ENCODE measurements at regions not wholly inside any gene's neighbourhood (a gene's known extent, or its start where the extent isn't known, plus 50 kb on each side); places are given as distances from the start of the nearest gene placed in this dataset.

GRCh38 chr5:160479220-160479619 is 57.6 kb downstream of the PTTG1 start:
- no peaks in the 10 kb centered on the region for H3K9me3 Mint-ChIP-seq
- H3K4me1 Mint-ChIP-seq = peaks cover 64% of the 10 kb centered on the region
- no peak for DNase-seq
- H3K27ac Mint-ChIP-seq = peak overlapping the region; percentile 72
- intact Hi-C loops (cut with micrococcal nuclease) = no loop called here
- H3K4me3 Mint-ChIP-seq = peak overlapping the region; percentile 48
- no peaks in the 10 kb centered on the region for H3K27me3 Mint-ChIP-seq
- H3K36me3 Mint-ChIP-seq (ENCODE audit: low read depth) = peaks cover 77% of the 10 kb centered on the region

GRCh38 chr5:160479926-160480325 is 58.3 kb downstream of the PTTG1 start:
- peaks cover 79% of the 10 kb centered on the region for H3K36me3 Mint-ChIP-seq (ENCODE audit: low read depth)
- peak overlapping the region; percentile 48 for H3K4me3 Mint-ChIP-seq

GRCh38 chr5:160480652-160481051 is 59.0 kb downstream of the PTTG1 start:
- peak overlapping the region; percentile 45 for H3K27ac Mint-ChIP-seq

More at GRCh38 chr5:160479926-160480325, 58.3 kb downstream of the PTTG1 start:
- peaks cover 65% of the 10 kb centered on the region for H3K4me1 Mint-ChIP-seq
- intact Hi-C loops (cut with micrococcal nuclease) = no loop called here
- peak overlapping the region; percentile 78 for H3K27ac Mint-ChIP-seq
- no peak for DNase-seq
- no peaks in the 10 kb centered on the region for H3K27me3 Mint-ChIP-seq
- H3K9me3 Mint-ChIP-seq = no peaks in the 10 kb centered on the region

GRCh38 chr5:160484678-160485077 is 63.0 kb downstream of the PTTG1 start:
- Mint-ChIP-seq H3K4me1 (peaks cover 43% of the 10 kb centered on the region), H3K4me3 (no peak overlapping the region), H3K27ac (peak overlapping the region; percentile 72), H3K27me3 (no peaks in the 10 kb centered on the region), H3K9me3 (no peaks in the 10 kb centered on the region), H3K36me3 (ENCODE audit: low read depth) (peaks cover 83% of the 10 kb centered on the region)
- intact Hi-C loops (cut with micrococcal nuclease) = no loop called here
- no peak for DNase-seq

More at GRCh38 chr5:160480652-160481051, 59.0 kb downstream of the PTTG1 start:
- Mint-ChIP-seq H3K27me3 (no peaks in the 10 kb centered on the region), H3K36me3 (ENCODE audit: low read depth) (peaks cover 81% of the 10 kb centered on the region), H3K9me3 (no peaks in the 10 kb centered on the region), H3K4me3 (no peak overlapping the region), H3K4me1 (peaks cover 61% of the 10 kb centered on the region)
- intact Hi-C loops (cut with micrococcal nuclease) = no loop called here
- no peak for DNase-seq

GRCh38 chr5:160485364-160485969 is 63.8 kb downstream of the PTTG1 start:
- DNase-seq = no peak
- Mint-ChIP-seq H3K27ac (peak overlapping the region; percentile 72), H3K9me3 (no peaks in the 10 kb centered on the region), H3K27me3 (no peaks in the 10 kb centered on the region), H3K4me1 (peaks cover 36% of the 10 kb centered on the region), H3K36me3 (ENCODE audit: low read depth) (peaks cover 75% of the 10 kb centered on the region), H3K4me3 (no peak overlapping the region)
- intact Hi-C loops (cut with micrococcal nuclease) = no loop called here

- Mint-ChIP-seq H3K4me1 (peaks cover 34% of the 10 kb centered on the region), H3K36me3 (ENCODE audit: low read depth) (peaks cover 74% of the 10 kb centered on the region), H3K27ac (peak overlapping the region; percentile 72), H3K9me3 (no peaks in the 10 kb centered on the region), H3K4me3 (peak overlapping the region; percentile 20), H3K27me3 (no peaks in the 10 kb centered on the region)
- peak; percentile 65 for DNase-seq
- intact Hi-C loops (cut with micrococcal nuclease) = no loop called here
Measured at GRCh38 chr5:160486573-160486972, 64.9 kb downstream of the PTTG1 start.

- H3K27ac Mint-ChIP-seq = no peak overlapping the region
- intact Hi-C loops (cut with micrococcal nuclease) = no loop called here
Measured at GRCh38 chr5:160488394-160489325, 67.0 kb downstream of the PTTG1 start.

GRCh38 chr5:160491438-160491837 is 69.8 kb downstream of the PTTG1 start:
- no peaks in the 10 kb centered on the region for H3K27me3 Mint-ChIP-seq
- no peak for DNase-seq
- H3K27ac Mint-ChIP-seq = no peak overlapping the region
- no peaks in the 10 kb centered on the region for H3K9me3 Mint-ChIP-seq
- H3K36me3 Mint-ChIP-seq (ENCODE audit: low read depth) = peaks cover 44% of the 10 kb centered on the region
- no peak overlapping the region for H3K4me3 Mint-ChIP-seq
- intact Hi-C loops (cut with micrococcal nuclease) = no loop called here
- H3K4me1 Mint-ChIP-seq = peaks cover 24% of the 10 kb centered on the region

More at GRCh38 chr5:160488394-160489325, 67.0 kb downstream of the PTTG1 start:
- DNase-seq = no peak
- no peak overlapping the region for H3K4me3 Mint-ChIP-seq
- H3K4me1 Mint-ChIP-seq = peaks cover 29% of the 10 kb centered on the region
- H3K36me3 Mint-ChIP-seq (ENCODE audit: low read depth) = peaks cover 59% of the 10 kb centered on the region
- H3K27me3 Mint-ChIP-seq = no peaks in the 10 kb centered on the region
- no peaks in the 10 kb centered on the region for H3K9me3 Mint-ChIP-seq

GRCh38 chr5:160492565-160492964 is 70.9 kb downstream of the PTTG1 start:
- peaks cover 25% of the 10 kb centered on the region for H3K4me1 Mint-ChIP-seq
- no peak overlapping the region for H3K27ac Mint-ChIP-seq
- peaks cover 32% of the 10 kb centered on the region for H3K36me3 Mint-ChIP-seq (ENCODE audit: low read depth)
- H3K9me3 Mint-ChIP-seq = no peaks in the 10 kb centered on the region
- DNase-seq = no peak
- H3K27me3 Mint-ChIP-seq = no peaks in the 10 kb centered on the region
- intact Hi-C loops (cut with micrococcal nuclease) = no loop called here
- no peak overlapping the region for H3K4me3 Mint-ChIP-seq

- H3K27me3 Mint-ChIP-seq = no peaks in the 10 kb centered on the region
- DNase-seq = no peak
- H3K27ac Mint-ChIP-seq = no peak overlapping the region
- H3K9me3 Mint-ChIP-seq = no peaks in the 10 kb centered on the region
- intact Hi-C loops (cut with micrococcal nuclease) = loop anchor here (1.0 kb wide), 1 partner anchor 26 kb away; no protein-coding TSS in a partner anchor
- H3K4me3 Mint-ChIP-seq = no peak overlapping the region
- H3K4me1 Mint-ChIP-seq = peaks cover 25% of the 10 kb centered on the region
- H3K36me3 Mint-ChIP-seq (ENCODE audit: low read depth) = peaks cover 23% of the 10 kb centered on the region
Measured at GRCh38 chr5:160493806-160494338, 72.2 kb downstream of the PTTG1 start.

- Mint-ChIP-seq H3K27ac (no peak overlapping the region), H3K27me3 (no peaks in the 10 kb centered on the region), H3K36me3 (ENCODE audit: low read depth) (peaks cover 17% of the 10 kb centered on the region), H3K4me1 (peaks cover 25% of the 10 kb centered on the region), H3K9me3 (no peaks in the 10 kb centered on the region), H3K4me3 (no peak overlapping the region)
- no peak for DNase-seq
- intact Hi-C loops (cut with micrococcal nuclease) = loop anchor here (1.0 kb wide), 1 partner anchor 26 kb away; no protein-coding TSS in a partner anchor
Measured at GRCh38 chr5:160494451-160494850, 72.8 kb downstream of the PTTG1 start.

GRCh38 chr5:160496334-160496733 is 74.7 kb downstream of the PTTG1 start:
- peaks cover 16% of the 10 kb centered on the region for H3K36me3 Mint-ChIP-seq (ENCODE audit: low read depth)
- H3K4me3 Mint-ChIP-seq = peak overlapping the region; percentile 18
- H3K27me3 Mint-ChIP-seq = no peaks in the 10 kb centered on the region
- intact Hi-C loops (cut with micrococcal nuclease) = loop anchor here (1.0 to 2.0 kb wide), 2 partner anchors 11 to 58 kb away; no protein-coding TSS in a partner anchor
- H3K27ac Mint-ChIP-seq = peak overlapping the region; percentile 70
- no peak for DNase-seq
- peaks cover 30% of the 10 kb centered on the region for H3K4me1 Mint-ChIP-seq
- no peaks in the 10 kb centered on the region for H3K9me3 Mint-ChIP-seq

- no peak for DNase-seq
- Mint-ChIP-seq H3K27me3 (no peaks in the 10 kb centered on the region), H3K27ac (peak overlapping the region; percentile 70), H3K4me3 (no peak overlapping the region), H3K36me3 (ENCODE audit: low read depth) (peaks cover 14% of the 10 kb centered on the region), H3K4me1 (peaks cover 30% of the 10 kb centered on the region), H3K9me3 (no peaks in the 10 kb centered on the region)
- intact Hi-C loops (cut with micrococcal nuclease) = loop anchor here (1.0 to 2.0 kb wide), 2 partner anchors 11 to 58 kb away; no protein-coding TSS in a partner anchor
Measured at GRCh38 chr5:160496784-160497183, 75.1 kb downstream of the PTTG1 start.

- Mint-ChIP-seq H3K4me3 (no peak overlapping the region), H3K27ac (no peak overlapping the region), H3K9me3 (peaks cover 3% of the 10 kb centered on the region), H3K27me3 (peaks cover 2% of the 10 kb centered on the region), H3K36me3 (ENCODE audit: low read depth) (peaks cover 13% of the 10 kb centered on the region), H3K4me1 (peaks cover 27% of the 10 kb centered on the region)
- DNase-seq = no peak
- intact Hi-C loops (cut with micrococcal nuclease) = loop anchor here (2.0 kb wide), 1 partner anchor 59 kb away; no protein-coding TSS in a partner anchor
Measured at GRCh38 chr5:160497878-160498277, 76.2 kb downstream of the PTTG1 start.

Measured in activated CD4-positive, alpha-beta T cell treated with anti-CD3 and anti-CD28 coated beads, Interleukin-2, amount 10 ng/mL, durations not matched to agents 24 days and 14 days (primary cell).